ENCODE measurements at regions not wholly inside any gene's neighbourhood (a gene's known extent, or its start where the extent isn't known, plus 50 kb on each side); places are given as distances from the start of the nearest gene placed in this dataset.
A peak's percentile ranks its signal among the peaks of the same experiment; 100 is the strongest.

DNA sequence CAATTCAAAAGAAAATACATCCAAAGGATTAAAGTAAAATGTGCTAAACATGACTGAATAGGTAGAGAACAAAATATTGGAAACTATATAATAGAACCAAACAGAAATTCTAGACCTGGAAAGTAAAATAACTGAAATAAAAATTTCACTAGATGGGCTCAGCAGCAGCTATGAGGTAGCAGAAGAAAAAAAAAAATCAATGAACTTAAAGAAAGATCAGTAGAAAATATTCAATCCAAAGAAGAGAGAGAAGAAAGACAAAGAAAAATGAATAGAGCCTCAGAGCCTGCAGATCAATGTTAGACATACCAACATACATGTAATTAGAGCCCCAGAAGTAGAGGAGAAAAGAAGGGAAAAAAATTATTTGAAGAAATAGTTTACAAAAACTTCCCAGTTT, 129.6 kb upstream of the RNF32 start:
- H3K27ac ChIP-seq (ENCODE audit: low read length, poor library complexity, severe bottlenecking) = no peak overlapping the region
- no peak overlapping the region for H3K14ac ChIP-seq (ENCODE audit: low read length in 2 of 2)
- H4K91ac ChIP-seq (ENCODE audit: low read length) = no peak overlapping the region
- H3K18ac ChIP-seq (ENCODE audit: low read depth in 1 of 2, low read length in 2 of 2) = no peak overlapping the region
- H2BK15ac ChIP-seq (ENCODE audit: low read depth, poor library complexity, severe bottlenecking) = no peak overlapping the region
- no peak overlapping the region for H2AFZ ChIP-seq (ENCODE audit: low read depth, low read length)
- H2AK5ac ChIP-seq (ENCODE audit: low read length, severe bottlenecking) = no peak overlapping the region
- H3K9ac ChIP-seq (ENCODE audit: low read length) = no peak overlapping the region
- H3K9me3 ChIP-seq (ENCODE audit: control insufficient read depth, low read length) = peaks cover 38% of the 10 kb centered on the region
- H3K23ac ChIP-seq (ENCODE audit: low read length in 2 of 2) = no peak overlapping the region
- H3K4me1 ChIP-seq (ENCODE audit: control insufficient read depth, insufficient read depth, low read depth, low read length) = no peaks in the 10 kb centered on the region
- no peak overlapping the region for H2BK12ac ChIP-seq (ENCODE audit: low read length in 2 of 2)
- H2BK120ac ChIP-seq (ENCODE audit: low read depth, low read length) = no peak overlapping the region
- H4K8ac ChIP-seq (ENCODE audit: low read length) = no peak overlapping the region
- no peaks in the 10 kb centered on the region for H3K27me3 ChIP-seq (ENCODE audit: control insufficient read depth in 1 of 2, insufficient read depth in 1 of 2, low read length in 2 of 2)
- H3K4me2 ChIP-seq (ENCODE audit: low read length, poor library complexity, severe bottlenecking) = no peak overlapping the region
- H3K36me3 ChIP-seq (ENCODE audit: control insufficient read depth in 1 of 2, insufficient read depth in 2 of 2, low read depth in 1 of 2, low read length in 2 of 2) = no peaks in the 10 kb centered on the region
- DNase-seq = no peak
- no peak overlapping the region for H3K4ac ChIP-seq (ENCODE audit: low read depth in 1 of 2, low read length in 2 of 2)
- H2BK5ac ChIP-seq (ENCODE audit: low read depth, low read length, poor library complexity, severe bottlenecking) = no peak overlapping the region
- no peak overlapping the region for H3K4me3 ChIP-seq (ENCODE audit: insufficient read depth in 1 of 2, low read depth in 1 of 2, low read length in 2 of 2)
- no peaks in the 10 kb centered on the region for H3K79me1 ChIP-seq (replicated peaks; ENCODE audit: low read length, poor library complexity, severe bottlenecking)

DNA sequence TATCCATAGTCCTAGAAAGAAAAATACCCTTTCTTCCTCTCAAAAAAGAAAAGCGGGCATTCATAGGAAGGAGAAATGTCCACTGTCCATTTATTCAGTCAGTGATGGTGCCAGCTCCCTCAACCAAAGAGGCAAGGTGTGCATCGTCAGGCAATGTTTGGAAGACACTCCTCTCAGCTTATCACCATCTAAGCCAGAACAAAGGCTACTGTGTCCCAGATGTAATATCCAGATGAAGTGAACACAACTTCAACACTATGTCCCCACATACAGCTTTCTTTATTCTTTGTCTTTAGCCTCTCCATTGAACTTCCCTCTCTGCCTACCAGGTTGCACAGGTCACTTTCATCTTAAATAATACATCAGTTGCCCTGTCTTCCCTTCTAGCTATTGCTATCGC, 131.4 kb upstream of the RNF32 start:
- no peak overlapping the region for H3K9ac ChIP-seq (ENCODE audit: low read length)
- no peak overlapping the region for H4K8ac ChIP-seq (ENCODE audit: low read length)
- H2BK120ac ChIP-seq (ENCODE audit: low read depth, low read length) = no peak overlapping the region
- no peak overlapping the region for H2AK5ac ChIP-seq (ENCODE audit: low read length, severe bottlenecking)
- H3K23ac ChIP-seq (ENCODE audit: low read length in 2 of 2) = no peak overlapping the region
- no peak overlapping the region for H2BK5ac ChIP-seq (ENCODE audit: low read depth, low read length, poor library complexity, severe bottlenecking)
- no peaks in the 10 kb centered on the region for H3K27me3 ChIP-seq (ENCODE audit: control insufficient read depth in 1 of 2, insufficient read depth in 1 of 2, low read length in 2 of 2)
- H3K4ac ChIP-seq (ENCODE audit: low read depth in 1 of 2, low read length in 2 of 2) = no peak overlapping the region
- H3K4me2 ChIP-seq (ENCODE audit: low read length, poor library complexity, severe bottlenecking) = no peak overlapping the region
- no peaks in the 10 kb centered on the region for H3K79me1 ChIP-seq (replicated peaks; ENCODE audit: low read length, poor library complexity, severe bottlenecking)
- H3K18ac ChIP-seq (ENCODE audit: low read depth in 1 of 2, low read length in 2 of 2) = no peak overlapping the region
- H2AFZ ChIP-seq (ENCODE audit: low read depth, low read length) = no peak overlapping the region
- no peak overlapping the region for H3K27ac ChIP-seq (ENCODE audit: low read length, poor library complexity, severe bottlenecking)
- peaks cover 9% of the 10 kb centered on the region for H3K4me1 ChIP-seq (ENCODE audit: control insufficient read depth, insufficient read depth, low read depth, low read length)
- H2BK12ac ChIP-seq (ENCODE audit: low read length in 2 of 2) = no peak overlapping the region
- no peak for DNase-seq
- peaks cover 38% of the 10 kb centered on the region for H3K9me3 ChIP-seq (ENCODE audit: control insufficient read depth, low read length)
- H2BK15ac ChIP-seq (ENCODE audit: low read depth, poor library complexity, severe bottlenecking) = no peak overlapping the region
- H4K91ac ChIP-seq (ENCODE audit: low read length) = no peak overlapping the region
- H3K4me3 ChIP-seq (ENCODE audit: insufficient read depth in 1 of 2, low read depth in 1 of 2, low read length in 2 of 2) = no peak overlapping the region
- WGBS = 75% methylated on average over 3 of the region's 3 CpGs
- H3K36me3 ChIP-seq (ENCODE audit: control insufficient read depth in 1 of 2, insufficient read depth in 2 of 2, low read depth in 1 of 2, low read length in 2 of 2) = no peaks in the 10 kb centered on the region
- no peak overlapping the region for H3K14ac ChIP-seq (ENCODE audit: low read length in 2 of 2)

- Histone ChIP-seq H2BK15ac (ENCODE audit: low read depth, poor library complexity, severe bottlenecking) (no peak overlapping the region), H2BK12ac (ENCODE audit: low read length in 2 of 2) (no peak overlapping the region), H3K14ac (ENCODE audit: low read length in 2 of 2) (no peak overlapping the region), H3K4ac (ENCODE audit: low read depth in 1 of 2, low read length in 2 of 2) (no peak overlapping the region), H2AK5ac (ENCODE audit: low read length, severe bottlenecking) (no peak overlapping the region), H3K9ac (ENCODE audit: low read length) (no peak overlapping the region), H3K9me3 (ENCODE audit: control insufficient read depth, low read length) (peaks cover 24% of the 10 kb centered on the region), H3K27ac (ENCODE audit: low read length, poor library complexity, severe bottlenecking) (no peak overlapping the region), H3K18ac (ENCODE audit: low read depth in 1 of 2, low read length in 2 of 2) (no peak overlapping the region), H4K8ac (ENCODE audit: low read length) (no peak overlapping the region), H2BK5ac (ENCODE audit: low read depth, low read length, poor library complexity, severe bottlenecking) (no peak overlapping the region), H3K4me3 (ENCODE audit: insufficient read depth in 1 of 2, low read depth in 1 of 2, low read length in 2 of 2) (peak overlapping the region in 1 of 2 experiments; percentile 3), H2BK120ac (ENCODE audit: low read depth, low read length) (no peak overlapping the region), H4K91ac (ENCODE audit: low read length) (no peak overlapping the region), H3K27me3 (ENCODE audit: control insufficient read depth in 1 of 2, insufficient read depth in 1 of 2, low read length in 2 of 2) (no peaks in the 10 kb centered on the region), H3K79me1 (replicated peaks; ENCODE audit: low read length, poor library complexity, severe bottlenecking) (no peaks in the 10 kb centered on the region), H2AFZ (ENCODE audit: low read depth, low read length) (no peak overlapping the region), H3K23ac (ENCODE audit: low read length in 2 of 2) (no peak overlapping the region), H3K4me2 (ENCODE audit: low read length, poor library complexity, severe bottlenecking) (no peak overlapping the region), H3K4me1 (ENCODE audit: control insufficient read depth, insufficient read depth, low read depth, low read length) (peaks cover 10% of the 10 kb centered on the region), H3K36me3 (ENCODE audit: control insufficient read depth in 1 of 2, insufficient read depth in 2 of 2, low read depth in 1 of 2, low read length in 2 of 2) (no peaks in the 10 kb centered on the region)
- no peak for DNase-seq
- WGBS = 88% methylated on average over 8 of the region's 10 CpGs
These were observed 134.7 kb upstream of the RNF32 start for GRCh38 chr7:156505876-156506275.

DNA sequence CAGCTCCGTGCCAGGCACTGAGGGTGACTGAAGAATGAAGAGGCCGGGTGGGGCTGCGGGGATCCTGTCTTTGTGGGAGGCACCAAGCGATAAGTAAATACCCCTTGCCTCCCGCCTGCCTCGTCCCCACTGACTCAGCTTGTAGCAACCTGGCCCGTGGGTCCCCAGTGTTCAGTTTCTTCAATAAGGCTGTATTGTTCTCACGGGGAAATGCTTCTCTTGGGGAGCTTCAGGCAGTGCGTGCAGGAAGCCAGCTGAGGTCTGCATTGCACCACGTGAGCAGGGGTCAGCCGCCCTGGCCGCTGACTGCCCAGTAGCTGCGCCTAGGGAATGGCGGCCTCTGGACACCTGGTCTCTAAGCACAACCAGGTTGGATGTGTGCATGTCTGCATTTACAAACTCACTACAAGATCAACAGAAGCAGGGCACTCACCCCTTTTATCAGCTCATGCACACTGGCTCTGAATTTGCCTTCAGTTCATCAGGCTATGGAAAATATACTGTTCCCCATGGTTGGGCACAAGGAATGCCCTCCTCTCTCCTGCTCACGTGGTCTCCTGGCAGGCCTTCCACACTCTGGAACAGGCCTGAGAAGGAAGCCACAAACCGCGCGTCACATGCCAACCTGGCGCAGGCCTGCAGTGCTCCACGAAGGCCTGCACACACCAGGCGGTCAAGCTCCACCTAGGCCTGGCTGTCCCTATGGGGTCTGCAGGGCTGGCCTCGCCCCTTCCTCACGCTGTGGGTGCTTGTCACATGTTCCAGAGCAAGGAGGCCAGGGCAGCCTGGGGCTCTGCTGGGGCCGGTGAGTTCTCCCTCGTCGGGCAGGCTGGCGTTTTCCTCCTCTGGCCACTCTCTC, 135.7 kb upstream of the RNF32 start:
- no peak overlapping the region for H3K9ac ChIP-seq (ENCODE audit: low read length)
- no peak overlapping the region for H2AFZ ChIP-seq (ENCODE audit: low read depth, low read length)
- H3K14ac ChIP-seq (ENCODE audit: low read length in 2 of 2) = no peak overlapping the region
- no peak overlapping the region for H3K23ac ChIP-seq (ENCODE audit: low read length in 2 of 2)
- no peaks in the 10 kb centered on the region for H3K36me3 ChIP-seq (ENCODE audit: control insufficient read depth in 1 of 2, insufficient read depth in 2 of 2, low read depth in 1 of 2, low read length in 2 of 2)
- H4K91ac ChIP-seq (ENCODE audit: low read length) = no peak overlapping the region
- no peak overlapping the region for H3K18ac ChIP-seq (ENCODE audit: low read depth in 1 of 2, low read length in 2 of 2)
- H3K9me3 ChIP-seq (ENCODE audit: control insufficient read depth, low read length) = peaks cover 20% of the 10 kb centered on the region
- no peak overlapping the region for H2AK5ac ChIP-seq (ENCODE audit: low read length, severe bottlenecking)
- H3K4me2 ChIP-seq (ENCODE audit: low read length, poor library complexity, severe bottlenecking) = no peak overlapping the region
- H3K4me3 ChIP-seq (ENCODE audit: insufficient read depth in 1 of 2, low read depth in 1 of 2, low read length in 2 of 2) = no peak overlapping the region
- no peak overlapping the region for H4K8ac ChIP-seq (ENCODE audit: low read length)
- no peak overlapping the region for H2BK120ac ChIP-seq (ENCODE audit: low read depth, low read length)
- DNase-seq = no peak
- no peak overlapping the region for H3K4ac ChIP-seq (ENCODE audit: low read depth in 1 of 2, low read length in 2 of 2)
- H3K79me1 ChIP-seq (replicated peaks; ENCODE audit: low read length, poor library complexity, severe bottlenecking) = no peaks in the 10 kb centered on the region
- H2BK15ac ChIP-seq (ENCODE audit: low read depth, poor library complexity, severe bottlenecking) = no peak overlapping the region
- no peaks in the 10 kb centered on the region for H3K27me3 ChIP-seq (ENCODE audit: control insufficient read depth in 1 of 2, insufficient read depth in 1 of 2, low read length in 2 of 2)
- 83% methylated on average over 27 of the region's 27 CpGs for WGBS
- H3K27ac ChIP-seq (ENCODE audit: low read length, poor library complexity, severe bottlenecking) = no peak overlapping the region
- H2BK12ac ChIP-seq (ENCODE audit: low read length in 2 of 2) = no peak overlapping the region
- H3K4me1 ChIP-seq (ENCODE audit: control insufficient read depth, insufficient read depth, low read depth, low read length) = peaks cover 10% of the 10 kb centered on the region
- no peak overlapping the region for H2BK5ac ChIP-seq (ENCODE audit: low read depth, low read length, poor library complexity, severe bottlenecking)

All from mesenchymal stem cell (in vitro differentiated cells and primary cell).